Thymus (tissue), 11 donors: ENCODE measurements at regions not wholly inside any gene's neighbourhood (a gene's known extent, or its start where the extent isn't known, plus 50 kb on each side); places are given as distances from the start of the nearest gene placed in this dataset.

Experiments
- DNase-seq, 9 donors: peaks; one replicate each; pipeline ENCODE4 v3.0.0-alpha.2; 2013; ENCODE audit warnings: low spot score in 9 of 9, low read depth in 6 of 9, missing footprints in 1 of 9
- H3K27ac ChIP-seq, 2 donors: one replicate each; pipeline ENCODE4 v1.5.1; 2013; ENCODE audit warnings: control low read depth in 1 of 2, low read depth in 1 of 2, low read length in 1 of 2, mild to moderate bottlenecking in 1 of 2, moderate library complexity in 1 of 2
- H3K27me3 ChIP-seq, 2 donors: one replicate each; pipeline ENCODE4 v1.5.1; 2013; ENCODE audit warnings: low read length in 1 of 2; ENCODE audit not compliant: control insufficient read depth in 2 of 2, insufficient read depth in 1 of 2
- H3K36me3 ChIP-seq, 2 donors: one replicate each; pipeline ENCODE4 v1.5.1; 2013; ENCODE audit warnings: low read length in 1 of 2, mild to moderate bottlenecking in 1 of 2, moderate library complexity in 1 of 2; ENCODE audit not compliant: control insufficient read depth in 2 of 2, insufficient read depth in 2 of 2
- H3K4me1 ChIP-seq, 2 donors: one replicate each; pipeline ENCODE4 v1.5.1; 2013; ENCODE audit warnings: low read length in 2 of 2; ENCODE audit not compliant: control insufficient read depth in 2 of 2, insufficient read depth in 2 of 2
- H3K4me3 ChIP-seq, 2 donors: one replicate each; pipeline ENCODE4 v1.5.1; 2013; ENCODE audit warnings: low read length in 2 of 2, control low read depth in 1 of 2, mild to moderate bottlenecking in 1 of 2
- H3K9me3 ChIP-seq, 2 donors: one replicate each; pipeline ENCODE4 v1.5.1; 2013; ENCODE audit warnings: low read length in 1 of 2, mild to moderate bottlenecking in 1 of 2; ENCODE audit not compliant: control insufficient read depth in 2 of 2, insufficient read depth in 1 of 2
- WGBS: extraction: QIAGEN DNeasy Blood & Tissue Kit; methylation state at CpG from one replicate; pipeline ENCODE4 v1.1.7; 2013; 5-methylcytosine and 5-hydroxymethylcytosine counted together
- donor health status: healthy.

- Histone ChIP-seq H3K27me3 (no peaks in the 10 kb centered on the region), H3K9me3 (no peaks in the 10 kb centered on the region), H3K4me1 (no peaks in the 10 kb centered on the region), H3K36me3 (no peaks in the 10 kb centered on the region), H3K4me3 (no peak overlapping the region), H3K27ac (no peak overlapping the region)
- no peak for DNase-seq
- WGBS, result 97% methylated on average over 6 of the region's 6 CpGs
Observed at GRCh38 chr9:106581973-106582372, 281.0 kb upstream of the ZNF462 start.

- Histone ChIP-seq H3K4me3 (no peak overlapping the region), H3K27ac (no peak overlapping the region), H3K36me3 (no peaks in the 10 kb centered on the region), H3K9me3 (no peaks in the 10 kb centered on the region), H3K27me3 (no peaks in the 10 kb centered on the region), H3K4me1 (no peaks in the 10 kb centered on the region)
- no peak for DNase-seq
Observed at GRCh38 chr9:106583751-106584150, 279.2 kb upstream of the ZNF462 start.

GRCh38 chr9:106587042-106587441 is 275.9 kb upstream of the ZNF462 start:
- Histone ChIP-seq H3K27me3 (no peaks in the 10 kb centered on the region), H3K4me3 (no peak overlapping the region), H3K9me3 (no peaks in the 10 kb centered on the region), H3K4me1 (no peaks in the 10 kb centered on the region), H3K27ac (no peak overlapping the region), H3K36me3 (no peaks in the 10 kb centered on the region)
- WGBS, result 96% methylated on average over 2 of the region's 2 CpGs
- DNase-seq, result no peak

- Histone ChIP-seq H3K4me3 (no peak overlapping the region), H3K27me3 (no peaks in the 10 kb centered on the region), H3K9me3 (no peaks in the 10 kb centered on the region), H3K36me3 (no peaks in the 10 kb centered on the region), H3K4me1 (no peaks in the 10 kb centered on the region), H3K27ac (no peak overlapping the region)
- 85% methylated on average over 5 of the region's 5 CpGs for WGBS
- no peak for DNase-seq
Observed at GRCh38 chr9:106588626-106589025, 274.3 kb upstream of the ZNF462 start.

GRCh38 chr9:106590759-106591505 is 272.0 kb upstream of the ZNF462 start:
- no peaks in the 10 kb centered on the region for H3K27me3 ChIP-seq
- 96% methylated on average over 4 of the region's 4 CpGs for WGBS
- no peak overlapping the region for H3K4me3 ChIP-seq
- H3K27ac ChIP-seq, result no peak overlapping the region
- H3K9me3 ChIP-seq, result no peaks in the 10 kb centered on the region
- no peak for DNase-seq
- H3K36me3 ChIP-seq, result no peaks in the 10 kb centered on the region
- H3K4me1 ChIP-seq, result no peaks in the 10 kb centered on the region

GRCh38 chr9:106593201-106593600 is 269.8 kb upstream of the ZNF462 start:
- H3K27me3 ChIP-seq, result no peaks in the 10 kb centered on the region
- H3K4me3 ChIP-seq, result no peak overlapping the region
- no peaks in the 10 kb centered on the region for H3K9me3 ChIP-seq
- WGBS, result 95% methylated on average over 7 of the region's 7 CpGs
- DNase-seq, result no peak
- H3K27ac ChIP-seq, result no peak overlapping the region
- H3K36me3 ChIP-seq, result no peaks in the 10 kb centered on the region
- H3K4me1 ChIP-seq, result no peaks in the 10 kb centered on the region

GRCh38 chr9:106596984-106597383 is 266.0 kb upstream of the ZNF462 start:
- 10% methylated on average over 4 of the region's 4 CpGs for WGBS

GRCh38 chr9:106600955-106601560 is 261.9 kb upstream of the ZNF462 start:
- Histone ChIP-seq H3K4me1 (no peaks in the 10 kb centered on the region), H3K4me3 (no peak overlapping the region), H3K36me3 (no peaks in the 10 kb centered on the region), H3K27ac (no peak overlapping the region), H3K9me3 (peaks cover 0 to 4% of the 10 kb centered on the region in 2 donors), H3K27me3 (no peaks in the 10 kb centered on the region)
- 85% methylated on average over 4 of the region's 4 CpGs for WGBS
- no peak for DNase-seq

More at GRCh38 chr9:106596984-106597383, 266.0 kb upstream of the ZNF462 start:
- Histone ChIP-seq H3K4me1 (no peaks in the 10 kb centered on the region), H3K4me3 (no peak overlapping the region), H3K36me3 (no peaks in the 10 kb centered on the region), H3K27me3 (no peaks in the 10 kb centered on the region), H3K9me3 (no peaks in the 10 kb centered on the region), H3K27ac (no peak overlapping the region)
- DNase-seq, result no peak

- no peaks in the 10 kb centered on the region for H3K27me3 ChIP-seq
- no peak overlapping the region for H3K27ac ChIP-seq
- H3K36me3 ChIP-seq, result no peaks in the 10 kb centered on the region
- no peak for DNase-seq
- WGBS, result 92% methylated on average over 1 of the region's 1 CpG
- H3K4me1 ChIP-seq, result no peaks in the 10 kb centered on the region
- peaks cover 0 to 4% of the 10 kb centered on the region in 2 donors for H3K9me3 ChIP-seq
- no peak overlapping the region for H3K4me3 ChIP-seq
Observed at GRCh38 chr9:106602344-106602743, 260.6 kb upstream of the ZNF462 start.
